ENCODE measurements at regions not wholly inside any gene's neighbourhood (a gene's known extent, or its start where the extent isn't known, plus 50 kb on each side); places are given as distances from the start of the nearest gene placed in this dataset.

- TF ChIP-seq CTCF (IDR thresholded peaks at IDR 0.05; ENCODE audit: low read length) (no peak), EZH2 (optimal IDR thresholded peaks at IDR 0.05; ENCODE audit: low read depth, low read length) (no peak)
Measured at GRCh38 chr12:113678223-113679119, 206.8 kb upstream of the LHX5 start.
